H1 (cell line): ENCODE measurements at regions not wholly inside any gene's neighbourhood (a gene's known extent, or its start where the extent isn't known, plus 50 kb on each side); places are given as distances from the start of the nearest gene placed in this dataset.

Source experiments
- HDAC2 ChIP-seq, 2 experiments: fragments of 300-600 bp in 1 of 2; sonication (generic) in 1 of 2; IDR thresholded peaks; 2 replicates each; pipeline ENCODE4 v1.6.1; 2011 to 2012; ENCODE audit warnings: low read depth in 2 of 2, low read length in 2 of 2, mild to moderate bottlenecking in 2 of 2, moderate library complexity in 2 of 2, borderline replicate concordance in 1 of 2, inconsistent platforms in 1 of 2
- NRF1 ChIP-seq: IDR thresholded peaks from 2 replicates; pipeline ENCODE4 v1.6.1; 2011; ENCODE audit warnings: mild to moderate bottlenecking, low read depth, low read length, improper control_type of control experiment
- PHF8 ChIP-seq: fragments of 200-600 bp; sonication (generic); conservative IDR thresholded peaks from 2 replicates; pipeline ENCODE4 v1.7.1; 2012; ENCODE audit warnings: low read depth, mild to moderate bottlenecking, inconsistent platforms, low read length, moderate library complexity
- POU5F1 ChIP-seq: IDR thresholded peaks from 2 replicates; pipeline ENCODE4 v1.6.1; 2011; ENCODE audit warnings: low read depth, mild to moderate bottlenecking, low read length, moderate library complexity
- RAD21 ChIP-seq, 2 experiments: IDR thresholded peaks in 1 of 2; conservative IDR thresholded peaks in 1 of 2; 2 replicates each; pipeline ENCODE4 v1.6.1; 2011; ENCODE audit warnings: low read depth in 2 of 2, low read length in 2 of 2, improper control_type of control experiment in 1 of 2, inconsistent platforms in 1 of 2, mild to moderate bottlenecking in 1 of 2, moderate library complexity in 1 of 2
- TEAD4 ChIP-seq: IDR thresholded peaks from 2 replicates; pipeline ENCODE4 v1.6.1; 2012; ENCODE audit warnings: low read depth, low read length, inconsistent platforms, mixed read lengths

- TF ChIP-seq PHF8 (no peak), TEAD4 (no peak), POU5F1 (no peak), NRF1 (no peak), RAD21 (IDR thresholded peaks at IDR 0.05 in 1 of 2, conservative IDR thresholded peaks at IDR 0.05 in 1 of 2; ENCODE audit: low read depth in 2 of 2, low read length in 2 of 2) (no peak), HDAC2 (IDR thresholded peaks at IDR 0.05; ENCODE audit: borderline replicate concordance in 1 of 2, low read depth in 2 of 2, low read length in 2 of 2) (no peak)
Measured at GRCh38 chr1:116191294-116191693, 80.1 kb downstream of the MAB21L3 start (continued).
